GM12878 (cell line): ENCODE measurements at regions not wholly inside any gene's neighbourhood (a gene's known extent, or its start where the extent isn't known, plus 50 kb on each side); places are given as distances from the start of the nearest gene placed in this dataset.
A peak's percentile ranks its signal among the peaks of the same experiment; 100 is the strongest.

Source experiments
- ATAC-seq: fragments of 200-7000 bp; cut with Tn5 transposase; 3 replicates; pipeline ENCODE4 v1.9.1; 2020; ENCODE audit warnings: mild to moderate bottlenecking, moderate library complexity
- BruUV-seq: library from RNA; stranded (reverse); fragments of 400-500 nt; replicated peaks from 2 replicates; lab custom pipeline; 2021; lab: Mats Ljungman, UMichigan
- CTCF ChIA-PET: fragments of 300-600 bp; sonication (Branson Sonifier 250); formaldehyde crosslinking; extraction: SDS; loops from one replicate; lab custom pipeline; 2021; ENCODE audit warnings: inconsistent platforms; lab: Yijun Ruan, JAX
- POLR2A ChIA-PET: fragments of 350-600 bp; formaldehyde crosslinking; extraction: SDS; loops from one replicate; lab custom pipeline; 2021; ENCODE audit warnings: inconsistent platforms; lab: Charles Lee
- RAD21 ChIA-PET: fragments of 300-600 bp; sonication (Branson Sonifier 250); formaldehyde crosslinking; loops from one replicate; lab custom pipeline; 2023; ENCODE audit warnings: antibody characterized with exemption; ENCODE audit not compliant: unreplicated experiment; lab: Charles Lee
- SMC1A ChIA-PET: fragments of 300-600 bp; sonication (Branson Sonifier 250); formaldehyde crosslinking; loops from one replicate; lab custom pipeline; 2023; ENCODE audit not compliant: unreplicated experiment, uncharacterized antibody; lab: Charles Lee
- DNase-seq: peaks from one replicate; pipeline ENCODE4 v3.0.0-alpha.2; 2011; ENCODE audit warnings: low read depth, low spot score
- FAIRE-seq: peaks from 3 replicates; lab custom pipeline; 2011; peaks lifted over from hg19 to GRCh38; lab: Jason Lieb, UNC
- H2AFZ ChIP-seq: 2 replicates; pipeline ENCODE4 v1.6.0; 2011; ENCODE audit warnings: low read depth, low read length, control low read depth; ENCODE audit not compliant: control insufficient read depth
- H3K27ac ChIP-seq: 2 replicates; pipeline ENCODE4 v1.5.1; 2011; ENCODE audit warnings: control low read depth; ENCODE audit not compliant: control insufficient read depth, insufficient read depth
- H3K27me3 ChIP-seq, 2 experiments: replicated peaks in 1 of 2; 2 replicates each; pipeline versions ENCODE4 v1.6.0 to v1.6.1; 2011; ENCODE audit warnings: low read length in 1 of 2; ENCODE audit not compliant: control insufficient read depth in 2 of 2, insufficient read depth in 2 of 2
- H3K36me3 ChIP-seq, 2 experiments: 2 replicates each; pipeline ENCODE4 v1.5.1; 2011; ENCODE audit warnings: low read length in 1 of 2; ENCODE audit not compliant: control insufficient read depth in 2 of 2, insufficient read depth in 2 of 2
- H3K4me1 ChIP-seq: 2 replicates; pipeline ENCODE4 v1.6.1; 2011; ENCODE audit warnings: mild to moderate bottlenecking, low read length, moderate library complexity, mixed read lengths; ENCODE audit not compliant: control insufficient read depth, insufficient read depth
- H3K4me2 ChIP-seq: 2 replicates; pipeline ENCODE4 v1.6.0; 2011; ENCODE audit warnings: control low read depth; ENCODE audit not compliant: control insufficient read depth, insufficient read depth
- H3K4me3 ChIP-seq: fragments of 200-600 bp; sonication (generic); 2 replicates; pipeline ENCODE4 v1.5.1; 2016
- H3K79me2 ChIP-seq: 2 replicates; pipeline ENCODE4 v1.6.0; 2011; ENCODE audit warnings: low read length; ENCODE audit not compliant: control insufficient read depth, insufficient read depth
- H3K9ac ChIP-seq: 2 replicates; pipeline ENCODE4 v1.8.0; 2011; ENCODE audit warnings: low read length, control low read depth, mixed read lengths; ENCODE audit not compliant: control insufficient read depth, insufficient read depth
- H3K9me3 ChIP-seq: replicated peaks from 3 replicates; pipeline ENCODE4 v1.5.1; 2011; ENCODE audit warnings: mild to moderate bottlenecking, low read length; ENCODE audit not compliant: control insufficient read depth, insufficient read depth
- H4K20me1 ChIP-seq: 2 replicates; pipeline ENCODE4 v1.6.0; 2011; ENCODE audit not compliant: control insufficient read depth, insufficient read depth
- ATF7 ChIP-seq: fragments of 450-650 bp; IDR thresholded peaks from 2 replicates; pipeline ENCODE4 v1.6.1; 2016; ENCODE audit warnings: low read depth, mild to moderate bottlenecking
- BACH1 ChIP-seq: fragments of 450-650 bp; IDR thresholded peaks from 2 replicates; pipeline ENCODE4 v1.6.1; 2017; ENCODE audit warnings: mild to moderate bottlenecking, borderline replicate concordance
- CREB1 ChIP-seq: IDR thresholded peaks from 2 replicates; pipeline ENCODE4 v1.6.1; 2012; ENCODE audit warnings: low read depth, mild to moderate bottlenecking, inconsistent platforms
- DPF2 ChIP-seq: fragments of 450-650 bp; IDR thresholded peaks from 2 replicates; pipeline ENCODE4 v1.6.1; 2017; ENCODE audit warnings: mild to moderate bottlenecking
- ESRRA ChIP-seq: IDR thresholded peaks from 2 replicates; pipeline ENCODE4 v1.6.1; 2012; ENCODE audit warnings: mild to moderate bottlenecking, low read length, improper control_type of control experiment
- JUNB ChIP-seq: IDR thresholded peaks from 2 replicates; pipeline ENCODE4 v1.6.1; 2016; ENCODE audit warnings: antibody characterized with exemption, mild to moderate bottlenecking
- MEF2A ChIP-seq: IDR thresholded peaks from 2 replicates; pipeline ENCODE4 v1.6.1; 2011; ENCODE audit warnings: low read depth, mild to moderate bottlenecking, low read length, moderate library complexity; ENCODE audit not compliant: insufficient read depth
- MEF2B ChIP-seq: fragments of 450-650 bp; IDR thresholded peaks from 2 replicates; pipeline ENCODE4 v1.6.1; 2018; ENCODE audit warnings: mild to moderate bottlenecking, moderate library complexity; ENCODE audit not compliant: partially characterized antibody, poor library complexity, severe bottlenecking
- MTA2 ChIP-seq: fragments of 450-650 bp; IDR thresholded peaks from 2 replicates; pipeline ENCODE4 v1.6.1; 2016; ENCODE audit warnings: low read depth, mild to moderate bottlenecking, moderate library complexity
- NFIC ChIP-seq: IDR thresholded peaks from 2 replicates; pipeline ENCODE4 v1.6.1; 2012; ENCODE audit warnings: low read depth, mild to moderate bottlenecking, inconsistent platforms, low read length, moderate library complexity
- NFYB ChIP-seq: IDR thresholded peaks from 2 replicates; pipeline ENCODE4 v1.6.1; 2011; ENCODE audit warnings: low read depth, mild to moderate bottlenecking, low read length, improper control_type of control experiment, moderate library complexity; ENCODE audit not compliant: insufficient read depth
- RB1 ChIP-seq: fragments of 450-650 bp; formaldehyde crosslinking; IDR thresholded peaks from 2 replicates; pipeline ENCODE4 v1.6.1; 2017; ENCODE audit warnings: mild to moderate bottlenecking, borderline replicate concordance
- TCF3 ChIP-seq: IDR thresholded peaks from 2 replicates; pipeline ENCODE4 v1.6.1; 2012; ENCODE audit warnings: low read depth, mild to moderate bottlenecking, low read length, borderline replicate concordance; ENCODE audit not compliant: insufficient read depth
- in situ Hi-C: fragments of 300-500 bp; cut with MboI; formaldehyde crosslinking; loops from 9 replicates; pipeline ENCODE4 v1.14.3; 2018; ENCODE audit warnings: mixed read lengths
- intact Hi-C: fragments of 100-400 bp; cut with micrococcal nuclease; formaldehyde crosslinking; loops from one replicate; pipeline ENCODE4 v1.14.2; 2022; ENCODE audit not compliant: unreplicated experiment
- TF ChIP-seq, protein P1 (sequence below): fragments of 450-650 bp; IDR thresholded peaks from 2 replicates; pipeline ENCODE4 v1.6.1; 2017; ENCODE audit warnings: low read depth, mild to moderate bottlenecking, moderate library complexity
- TF ChIP-seq, protein P2 (sequence below): IDR thresholded peaks from 2 replicates; pipeline ENCODE4 v1.6.1; 2012; ENCODE audit warnings: low read length, inconsistent platforms
- TF ChIP-seq, protein P3 (sequence below): IDR thresholded peaks from 2 replicates; pipeline ENCODE4 v1.6.1; 2011; ENCODE audit warnings: borderline replicate concordance, low read depth, mild to moderate bottlenecking, moderate library complexity, mixed read lengths, low read length; ENCODE audit not compliant: insufficient read depth; ENCODE audit errors: extremely low read length
- TF ChIP-seq, protein P4 (sequence below): fragments of 450-650 bp; formaldehyde crosslinking; IDR thresholded peaks from 2 replicates; pipeline ENCODE4 v1.4.0; 2020; ENCODE audit warnings: mild to moderate bottlenecking, moderate library complexity

DNA sequence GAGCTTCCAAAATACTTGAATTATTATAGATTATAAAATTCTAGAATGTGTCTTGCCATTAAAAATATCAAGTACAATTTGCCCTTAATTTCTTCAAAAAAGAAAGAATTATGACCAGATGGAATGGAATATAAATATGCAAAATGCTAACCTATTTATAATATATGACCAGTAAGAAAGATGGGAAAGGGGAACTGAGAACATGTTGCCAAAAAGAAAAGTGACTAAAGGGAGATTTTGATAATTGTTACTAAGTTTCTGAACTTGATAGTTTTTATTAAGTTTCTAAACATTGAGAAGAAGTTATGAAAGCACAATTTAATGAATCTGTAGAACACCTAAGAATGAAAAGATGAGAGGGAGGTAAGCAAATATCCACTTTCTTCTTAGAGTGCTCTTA, 188.4 kb upstream of the NR4A3 start:
- RAD21 ChIA-PET = interaction anchor here (0.6 to 1.5 kb wide), 5 partner anchors 28 to 402 kb away, joined by 3 to 4 read pairs (median 3); no protein-coding TSS in a partner anchor
- Histone ChIP-seq H3K27ac (no peak overlapping the region), H4K20me1 (no peaks in the 10 kb centered on the region), H3K36me3 (no peaks in the 10 kb centered on the region), H3K9me3 (no peaks in the 10 kb centered on the region), H3K27me3 (no peaks in the 10 kb centered on the region), H3K4me1 (peaks cover 7% of the 10 kb centered on the region), H3K4me2 (no peak overlapping the region), H3K9ac (no peak overlapping the region), H3K4me3 (no peak overlapping the region), H2AFZ (no peak overlapping the region), H3K79me2 (no peaks in the 10 kb centered on the region)
- POLR2A ChIA-PET = no interaction called here
- in situ Hi-C loops = no loop called here
- SMC1A ChIA-PET = interaction anchor here (0.6 to 3.0 kb wide), 6 partner anchors 28 to 368 kb away, joined by 3 to 7 read pairs (median 4); no protein-coding TSS in a partner anchor
- DNase-seq = no peak
- BruUV-seq = no TSS peak
- no peak for FAIRE-seq
- intact Hi-C loops = loop anchor here (2.0 kb wide), 1 partner anchor 40 kb away; no protein-coding TSS in a partner anchor
- ATAC-seq = peak; percentile 80
- CTCF ChIA-PET = no interaction called here
- TF ChIP-seq DPF2 = peak; percentile 48; the same call in 1 of the 2 replicates
- TF ChIP-seq NFYB = no peak
- TF ChIP-seq, protein P1, sequence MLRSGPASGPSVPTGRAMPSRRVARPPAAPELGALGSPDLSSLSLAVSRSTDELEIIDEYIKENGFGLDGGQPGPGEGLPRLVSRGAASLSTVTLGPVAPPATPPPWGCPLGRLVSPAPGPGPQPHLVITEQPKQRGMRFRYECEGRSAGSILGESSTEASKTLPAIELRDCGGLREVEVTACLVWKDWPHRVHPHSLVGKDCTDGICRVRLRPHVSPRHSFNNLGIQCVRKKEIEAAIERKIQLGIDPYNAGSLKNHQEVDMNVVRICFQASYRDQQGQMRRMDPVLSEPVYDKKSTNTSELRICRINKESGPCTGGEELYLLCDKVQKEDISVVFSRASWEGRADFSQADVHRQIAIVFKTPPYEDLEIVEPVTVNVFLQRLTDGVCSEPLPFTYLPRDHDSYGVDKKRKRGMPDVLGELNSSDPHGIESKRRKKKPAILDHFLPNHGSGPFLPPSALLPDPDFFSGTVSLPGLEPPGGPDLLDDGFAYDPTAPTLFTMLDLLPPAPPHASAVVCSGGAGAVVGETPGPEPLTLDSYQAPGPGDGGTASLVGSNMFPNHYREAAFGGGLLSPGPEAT = peak; percentile 78
- peak; percentile 69; the same call in 1 of the 2 replicates for TF ChIP-seq MEF2A
- peak; percentile 57; the same call in 1 of the 2 replicates for TF ChIP-seq NFIC
- TF ChIP-seq, protein P2, sequence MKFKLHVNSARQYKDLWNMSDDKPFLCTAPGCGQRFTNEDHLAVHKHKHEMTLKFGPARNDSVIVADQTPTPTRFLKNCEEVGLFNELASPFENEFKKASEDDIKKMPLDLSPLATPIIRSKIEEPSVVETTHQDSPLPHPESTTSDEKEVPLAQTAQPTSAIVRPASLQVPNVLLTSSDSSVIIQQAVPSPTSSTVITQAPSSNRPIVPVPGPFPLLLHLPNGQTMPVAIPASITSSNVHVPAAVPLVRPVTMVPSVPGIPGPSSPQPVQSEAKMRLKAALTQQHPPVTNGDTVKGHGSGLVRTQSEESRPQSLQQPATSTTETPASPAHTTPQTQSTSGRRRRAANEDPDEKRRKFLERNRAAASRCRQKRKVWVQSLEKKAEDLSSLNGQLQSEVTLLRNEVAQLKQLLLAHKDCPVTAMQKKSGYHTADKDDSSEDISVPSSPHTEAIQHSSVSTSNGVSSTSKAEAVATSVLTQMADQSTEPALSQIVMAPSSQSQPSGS = peak; percentile 47
- TF ChIP-seq ATF7 = peak; percentile 44; the same call in 1 of the 2 replicates
- no peak; the same call in 1 of the 2 replicates for TF ChIP-seq RB1
- TF ChIP-seq ESRRA = no peak
- TF ChIP-seq JUNB = peak; percentile 50
- no peak for TF ChIP-seq CREB1
- peak; percentile 47 for TF ChIP-seq MEF2B
- TF ChIP-seq, protein P3, sequence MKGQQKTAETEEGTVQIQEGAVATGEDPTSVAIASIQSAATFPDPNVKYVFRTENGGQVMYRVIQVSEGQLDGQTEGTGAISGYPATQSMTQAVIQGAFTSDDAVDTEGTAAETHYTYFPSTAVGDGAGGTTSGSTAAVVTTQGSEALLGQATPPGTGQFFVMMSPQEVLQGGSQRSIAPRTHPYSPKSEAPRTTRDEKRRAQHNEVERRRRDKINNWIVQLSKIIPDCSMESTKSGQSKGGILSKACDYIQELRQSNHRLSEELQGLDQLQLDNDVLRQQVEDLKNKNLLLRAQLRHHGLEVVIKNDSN = no peak
- TF ChIP-seq, protein P4, sequence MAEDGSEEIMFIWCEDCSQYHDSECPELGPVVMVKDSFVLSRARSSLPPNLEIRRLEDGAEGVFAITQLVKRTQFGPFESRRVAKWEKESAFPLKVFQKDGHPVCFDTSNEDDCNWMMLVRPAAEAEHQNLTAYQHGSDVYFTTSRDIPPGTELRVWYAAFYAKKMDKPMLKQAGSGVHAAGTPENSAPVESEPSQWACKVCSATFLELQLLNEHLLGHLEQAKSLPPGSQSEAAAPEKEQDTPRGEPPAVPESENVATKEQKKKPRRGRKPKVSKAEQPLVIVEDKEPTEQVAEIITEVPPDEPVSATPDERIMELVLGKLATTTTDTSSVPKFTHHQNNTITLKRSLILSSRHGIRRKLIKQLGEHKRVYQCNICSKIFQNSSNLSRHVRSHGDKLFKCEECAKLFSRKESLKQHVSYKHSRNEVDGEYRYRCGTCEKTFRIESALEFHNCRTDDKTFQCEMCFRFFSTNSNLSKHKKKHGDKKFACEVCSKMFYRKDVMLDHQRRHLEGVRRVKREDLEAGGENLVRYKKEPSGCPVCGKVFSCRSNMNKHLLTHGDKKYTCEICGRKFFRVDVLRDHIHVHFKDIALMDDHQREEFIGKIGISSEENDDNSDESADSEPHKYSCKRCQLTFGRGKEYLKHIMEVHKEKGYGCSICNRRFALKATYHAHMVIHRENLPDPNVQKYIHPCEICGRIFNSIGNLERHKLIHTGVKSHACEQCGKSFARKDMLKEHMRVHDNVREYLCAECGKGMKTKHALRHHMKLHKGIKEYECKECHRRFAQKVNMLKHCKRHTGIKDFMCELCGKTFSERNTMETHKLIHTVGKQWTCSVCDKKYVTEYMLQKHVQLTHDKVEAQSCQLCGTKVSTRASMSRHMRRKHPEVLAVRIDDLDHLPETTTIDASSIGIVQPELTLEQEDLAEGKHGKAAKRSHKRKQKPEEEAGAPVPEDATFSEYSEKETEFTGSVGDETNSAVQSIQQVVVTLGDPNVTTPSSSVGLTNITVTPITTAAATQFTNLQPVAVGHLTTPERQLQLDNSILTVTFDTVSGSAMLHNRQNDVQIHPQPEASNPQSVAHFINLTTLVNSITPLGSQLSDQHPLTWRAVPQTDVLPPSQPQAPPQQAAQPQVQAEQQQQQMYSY (CRISPR knock-in tag) = no peak
- no peak for TF ChIP-seq TCF3
- TF ChIP-seq MTA2 = peak; percentile 66
- TF ChIP-seq BACH1 = no peak
